ENCODE measurements at regions not wholly inside any gene's neighbourhood (a gene's known extent, or its start where the extent isn't known, plus 50 kb on each side); places are given as distances from the start of the nearest gene placed in this dataset.
"Not testable (repeated sequence)": the region's sequence is repeated elsewhere in the genome, so short reads cannot be mapped to it uniquely, and the experiment has no call there.

GRCh38 chr2:121059651-121060649, 225.1 kb downstream of the TFCP2L1 start:
- Histone ChIP-seq H3K4me3 (ENCODE audit: low read length) (no peak overlapping the region), H3K9me3 (ENCODE audit: control insufficient read depth, insufficient read depth, low read length) (no peaks in the 10 kb centered on the region), H3K27ac (ENCODE audit: low read length) (no peak overlapping the region), H3K36me3 (ENCODE audit: control insufficient read depth, insufficient read depth, low read length) (no peaks in the 10 kb centered on the region), H3K4me1 (ENCODE audit: control insufficient read depth, insufficient read depth, low read length) (peaks cover 2% of the 10 kb centered on the region; the same call in 1 of the 2 replicates), H3K27me3 (ENCODE audit: control insufficient read depth, insufficient read depth, low read length) (no peaks in the 10 kb centered on the region)
- no peak for DNase-seq (ENCODE audit: low read depth, low spot score)
- WGBS (ENCODE audit: insufficient coverage, insufficient read length), result no CpG with 5 or more reads among the region's 9 CpGs

GRCh38 chr2:121061633-121062032, 223.4 kb downstream of the TFCP2L1 start:
- Histone ChIP-seq H3K9me3 (ENCODE audit: control insufficient read depth, insufficient read depth, low read length) (no peaks in the 10 kb centered on the region), H3K4me3 (ENCODE audit: low read length) (no peak overlapping the region), H3K27ac (ENCODE audit: low read length) (no peak overlapping the region), H3K4me1 (ENCODE audit: control insufficient read depth, insufficient read depth, low read length) (peaks cover 2% of the 10 kb centered on the region; the same call in 1 of the 2 replicates), H3K36me3 (ENCODE audit: control insufficient read depth, insufficient read depth, low read length) (no peaks in the 10 kb centered on the region), H3K27me3 (ENCODE audit: control insufficient read depth, insufficient read depth, low read length) (no peaks in the 10 kb centered on the region)
- no peak for DNase-seq (ENCODE audit: low read depth, low spot score)
- WGBS (ENCODE audit: insufficient coverage, insufficient read length), result no CpG with 5 or more reads among the region's 9 CpGs

- no peaks in the 10 kb centered on the region for H3K36me3 ChIP-seq (ENCODE audit: control insufficient read depth, insufficient read depth, low read length)
- peaks cover 2% of the 10 kb centered on the region; the same call in 1 of the 2 replicates for H3K4me1 ChIP-seq (ENCODE audit: control insufficient read depth, insufficient read depth, low read length)
- H3K27ac ChIP-seq (ENCODE audit: low read length), result no peak overlapping the region
- no CpG with 5 or more reads among the region's 3 CpGs for WGBS (ENCODE audit: insufficient coverage, insufficient read length)
- H3K4me3 ChIP-seq (ENCODE audit: low read length), result no peak overlapping the region
- H3K9me3 ChIP-seq (ENCODE audit: control insufficient read depth, insufficient read depth, low read length), result no peaks in the 10 kb centered on the region
- H3K27me3 ChIP-seq (ENCODE audit: control insufficient read depth, insufficient read depth, low read length), result no peaks in the 10 kb centered on the region
- no peak for DNase-seq (ENCODE audit: low read depth, low spot score)
Observed at GRCh38 chr2:121063471-121063870, 221.5 kb downstream of the TFCP2L1 start.

- H3K36me3 ChIP-seq (ENCODE audit: control insufficient read depth, insufficient read depth, low read length), result no peaks in the 10 kb centered on the region
- H3K9me3 ChIP-seq (ENCODE audit: control insufficient read depth, insufficient read depth, low read length), result no peaks in the 10 kb centered on the region
- no peaks in the 10 kb centered on the region for H3K27me3 ChIP-seq (ENCODE audit: control insufficient read depth, insufficient read depth, low read length)
- peaks cover 2% of the 10 kb centered on the region; the same call in 1 of the 2 replicates for H3K4me1 ChIP-seq (ENCODE audit: control insufficient read depth, insufficient read depth, low read length)
- no peak overlapping the region for H3K27ac ChIP-seq (ENCODE audit: low read length)
- DNase-seq (ENCODE audit: low read depth, low spot score), result no peak
- no CpG with 5 or more reads among the region's 12 CpGs for WGBS (ENCODE audit: insufficient coverage, insufficient read length)
- no peak overlapping the region for H3K4me3 ChIP-seq (ENCODE audit: low read length)
Observed at GRCh38 chr2:121064186-121064585, 220.8 kb downstream of the TFCP2L1 start.

- no peaks in the 10 kb centered on the region for H3K27me3 ChIP-seq (ENCODE audit: control insufficient read depth, insufficient read depth, low read length)
- no CpG with 5 or more reads among the region's 5 CpGs for WGBS (ENCODE audit: insufficient coverage, insufficient read length)
- peaks cover 2% of the 10 kb centered on the region; the same call in 1 of the 2 replicates for H3K4me1 ChIP-seq (ENCODE audit: control insufficient read depth, insufficient read depth, low read length)
- H3K27ac ChIP-seq (ENCODE audit: low read length), result no peak overlapping the region
- no peaks in the 10 kb centered on the region for H3K36me3 ChIP-seq (ENCODE audit: control insufficient read depth, insufficient read depth, low read length)
- no peaks in the 10 kb centered on the region for H3K9me3 ChIP-seq (ENCODE audit: control insufficient read depth, insufficient read depth, low read length)
- no peak for DNase-seq (ENCODE audit: low read depth, low spot score)
- no peak overlapping the region for H3K4me3 ChIP-seq (ENCODE audit: low read length)
Observed at GRCh38 chr2:121065239-121065638, 219.8 kb downstream of the TFCP2L1 start.

- no CpG with 5 or more reads among the region's 6 CpGs for WGBS (ENCODE audit: insufficient coverage, insufficient read length)
- H3K4me1 ChIP-seq (ENCODE audit: control insufficient read depth, insufficient read depth, low read length), result peaks cover 6% of the 10 kb centered on the region; the same call in 1 of the 2 replicates
- no peak for DNase-seq (ENCODE audit: low read depth, low spot score)
- H3K27ac ChIP-seq (ENCODE audit: low read length), result no peak overlapping the region
- H3K4me3 ChIP-seq (ENCODE audit: low read length), result no peak overlapping the region
- no peaks in the 10 kb centered on the region for H3K27me3 ChIP-seq (ENCODE audit: control insufficient read depth, insufficient read depth, low read length)
- H3K9me3 ChIP-seq (ENCODE audit: control insufficient read depth, insufficient read depth, low read length), result no peaks in the 10 kb centered on the region
- H3K36me3 ChIP-seq (ENCODE audit: control insufficient read depth, insufficient read depth, low read length), result no peaks in the 10 kb centered on the region
Observed at GRCh38 chr2:121066526-121066925, 218.5 kb downstream of the TFCP2L1 start.

GRCh38 chr2:121068851-121069250, 216.2 kb downstream of the TFCP2L1 start:
- no peaks in the 10 kb centered on the region for H3K27me3 ChIP-seq (ENCODE audit: control insufficient read depth, insufficient read depth, low read length)
- WGBS (ENCODE audit: insufficient coverage, insufficient read length), result no CpG with 5 or more reads among the region's 7 CpGs
- no peaks in the 10 kb centered on the region for H3K9me3 ChIP-seq (ENCODE audit: control insufficient read depth, insufficient read depth, low read length)

GRCh38 chr2:121069434-121069969, 215.5 kb downstream of the TFCP2L1 start:
- Histone ChIP-seq H3K4me3 (ENCODE audit: low read length) (no peak overlapping the region), H3K36me3 (ENCODE audit: control insufficient read depth, insufficient read depth, low read length) (no peaks in the 10 kb centered on the region), H3K9me3 (ENCODE audit: control insufficient read depth, insufficient read depth, low read length) (no peaks in the 10 kb centered on the region), H3K27me3 (ENCODE audit: control insufficient read depth, insufficient read depth, low read length) (no peaks in the 10 kb centered on the region), H3K27ac (ENCODE audit: low read length) (no peak overlapping the region), H3K4me1 (ENCODE audit: control insufficient read depth, insufficient read depth, low read length) (peaks cover 4% of the 10 kb centered on the region; the same call in 1 of the 2 replicates)
- no peak for DNase-seq (ENCODE audit: low read depth, low spot score)
- WGBS (ENCODE audit: insufficient coverage, insufficient read length), result no CpG with 5 or more reads among the region's 18 CpGs

More at GRCh38 chr2:121068851-121069250, 216.2 kb downstream of the TFCP2L1 start:
- DNase-seq (ENCODE audit: low read depth, low spot score), result no peak
- Histone ChIP-seq H3K36me3 (ENCODE audit: control insufficient read depth, insufficient read depth, low read length) (no peaks in the 10 kb centered on the region), H3K4me1 (ENCODE audit: control insufficient read depth, insufficient read depth, low read length) (peaks cover 4% of the 10 kb centered on the region; the same call in 1 of the 2 replicates), H3K4me3 (ENCODE audit: low read length) (no peak overlapping the region), H3K27ac (ENCODE audit: low read length) (no peak overlapping the region)

GRCh38 chr2:121070061-121070460, 214.9 kb downstream of the TFCP2L1 start:
- H3K27ac ChIP-seq (ENCODE audit: low read length); H3K9me3 ChIP-seq (ENCODE audit: control insufficient read depth, insufficient read depth, low read length); H3K36me3 ChIP-seq (ENCODE audit: control insufficient read depth, insufficient read depth, low read length); H3K4me1 ChIP-seq (ENCODE audit: control insufficient read depth, insufficient read depth, low read length); DNase-seq (ENCODE audit: low read depth, low spot score); H3K4me3 ChIP-seq (ENCODE audit: low read length); H3K27me3 ChIP-seq (ENCODE audit: control insufficient read depth, insufficient read depth, low read length): not testable (repeated sequence)
- WGBS (ENCODE audit: insufficient coverage, insufficient read length), result no CpG with 5 or more reads among the region's 11 CpGs

- Histone ChIP-seq H3K4me3 (ENCODE audit: low read length) (no peak overlapping the region), H3K36me3 (ENCODE audit: control insufficient read depth, insufficient read depth, low read length) (no peaks in the 10 kb centered on the region), H3K9me3 (ENCODE audit: control insufficient read depth, insufficient read depth, low read length) (no peaks in the 10 kb centered on the region), H3K27ac (ENCODE audit: low read length) (no peak overlapping the region), H3K27me3 (ENCODE audit: control insufficient read depth, insufficient read depth, low read length) (no peaks in the 10 kb centered on the region; the same call in 1 of the 2 replicates), H3K4me1 (ENCODE audit: control insufficient read depth, insufficient read depth, low read length) (peaks cover 7% of the 10 kb centered on the region; the same call in 1 of the 2 replicates)
- no CpG with 5 or more reads among the region's 14 CpGs for WGBS (ENCODE audit: insufficient coverage, insufficient read length)
- no peak for DNase-seq (ENCODE audit: low read depth, low spot score)
Observed at GRCh38 chr2:121071034-121071504, 213.9 kb downstream of the TFCP2L1 start.

All from iPS DF 6.9 (cell line).